GM12872 (cell line): ENCODE measurements at regions not wholly inside any gene's neighbourhood (a gene's known extent, or its start where the extent isn't known, plus 50 kb on each side); places are given as distances from the start of the nearest gene placed in this dataset.

Experiments used
- CTCF ChIP-seq: IDR thresholded peaks from 3 replicates; pipeline ENCODE4 v1.5.1; 2011; ENCODE audit warnings: low read depth, mild to moderate bottlenecking, low read length, moderate library complexity; ENCODE audit not compliant: insufficient read depth

GRCh38 chr3:153704115-153704514 is 417.1 kb upstream of the ARHGEF26 start:
- no peak for TF ChIP-seq CTCF

GRCh38 chr3:153706706-153707105 is 414.5 kb upstream of the ARHGEF26 start:
- no peak for TF ChIP-seq CTCF

GRCh38 chr3:153714016-153714415 is 407.2 kb upstream of the ARHGEF26 start:
- TF ChIP-seq CTCF: no peak

- no peak for TF ChIP-seq CTCF
Observed at GRCh38 chr3:153714588-153715290, 406.5 kb upstream of the ARHGEF26 start.

GRCh38 chr3:153722157-153722556 is 399.0 kb upstream of the ARHGEF26 start:
- TF ChIP-seq CTCF: no peak

GRCh38 chr3:153731071-153731470 is 390.1 kb upstream of the ARHGEF26 start:
- TF ChIP-seq CTCF: no peak

- no peak for TF ChIP-seq CTCF
Observed at GRCh38 chr3:153734777-153735551, 386.2 kb upstream of the ARHGEF26 start.
